OCI-LY3 (cell line): ENCODE measurements at regions not wholly inside any gene's neighbourhood (a gene's known extent, or its start where the extent isn't known, plus 50 kb on each side); places are given as distances from the start of the nearest gene placed in this dataset.

Experiments
- CTCF ChIP-seq: fragments of 200-600, 300-600 bp; sonication (generic); IDR thresholded peaks from 2 replicates; pipeline ENCODE4 v1.5.1; 2014; ENCODE audit warnings: antibody characterized with exemption, low read length, low read depth
- EZH2phosphoT487 ChIP-seq: fragments of 200-600 bp; shearing (Covaris generic); IDR thresholded peaks from 2 replicates; pipeline ENCODE4 v1.6.1; 2018; ENCODE audit warnings: antibody characterized with exemption, mixed run types, low read depth

- TF ChIP-seq CTCF (peak; percentile 22), EZH2phosphoT487 (no peak)
These were observed 151.9 kb upstream of the CMC1 start for GRCh38 chr3:28089527-28089897.
